ENCODE measurements at regions not wholly inside any gene's neighbourhood (a gene's known extent, or its start where the extent isn't known, plus 50 kb on each side); places are given as distances from the start of the nearest gene placed in this dataset.

GRCh38 chr2:15834381-15835031 lies 105.8 kb upstream of the MYCN start:
- Histone ChIP-seq H3K27me3 (no peaks in the 10 kb centered on the region), H3K27ac (no peak overlapping the region), H3K4me1 (no peaks in the 10 kb centered on the region), H3K4me3 (no peak overlapping the region), H3K36me3 (no peaks in the 10 kb centered on the region), H3K9me3 (peaks cover 0 to 7% (median 0%) of the 10 kb centered on the region in 3 donors)
- TF ChIP-seq EP300 (IDR thresholded peaks at IDR 0.05) = no peak
- no peak for TF ChIP-seq POLR2AphosphoS5 (IDR thresholded peaks at IDR 0.05)
- TF ChIP-seq POLR2A (IDR thresholded peaks at IDR 0.05) = no peak
- TF ChIP-seq CTCF (IDR thresholded peaks at IDR 0.05) = no peak
- ATAC-seq = no peak
- 82 to 83% methylated on average over 1 to 7 of the region's 7 CpGs for WGBS, 2 donors (ENCODE audit: low coverage in 1 of 2)

- no peaks in the 10 kb centered on the region for H3K4me1 ChIP-seq
- no peaks in the 10 kb centered on the region for H3K27me3 ChIP-seq
- WGBS, 2 donors (ENCODE audit: low coverage in 1 of 2) = 86 to 93% methylated on average over 4 to 7 of the region's 9 CpGs
- no peak overlapping the region for H3K4me3 ChIP-seq
- no peak for ATAC-seq
- no peaks in the 10 kb centered on the region for H3K36me3 ChIP-seq
- TF ChIP-seq POLR2A (IDR thresholded peaks at IDR 0.05) (no peak), CTCF (IDR thresholded peaks at IDR 0.05) (no peak), EP300 (IDR thresholded peaks at IDR 0.05) (no peak), POLR2AphosphoS5 (IDR thresholded peaks at IDR 0.05) (no peak)
- H3K9me3 ChIP-seq = peaks cover 0 to 7% (median 0%) of the 10 kb centered on the region in 3 donors
- H3K27ac ChIP-seq = no peak overlapping the region
These were observed 104.2 kb upstream of the MYCN start for GRCh38 chr2:15835991-15836688.

GRCh38 chr2:15836689-15837610 lies 103.4 kb upstream of the MYCN start:
- H3K27ac ChIP-seq = no peak overlapping the region
- no peak for ATAC-seq
- H3K4me3 ChIP-seq = no peak overlapping the region
- no peaks in the 10 kb centered on the region for H3K27me3 ChIP-seq
- WGBS, 2 donors (ENCODE audit: low coverage in 1 of 2) = 87 to 88% methylated on average over 10 to 11 of the region's 13 CpGs
- TF ChIP-seq POLR2AphosphoS5 (IDR thresholded peaks at IDR 0.05) (no peak), POLR2A (IDR thresholded peaks at IDR 0.05) (no peak), CTCF (IDR thresholded peaks at IDR 0.05) (no peak), EP300 (IDR thresholded peaks at IDR 0.05) (no peak)
- peaks cover 0 to 7% (median 0%) of the 10 kb centered on the region in 3 donors for H3K9me3 ChIP-seq
- H3K36me3 ChIP-seq = no peaks in the 10 kb centered on the region
- H3K4me1 ChIP-seq = no peaks in the 10 kb centered on the region

- no peak for TF ChIP-seq POLR2AphosphoS5 (IDR thresholded peaks at IDR 0.05)
- no peaks in the 10 kb centered on the region for H3K36me3 ChIP-seq
- H3K27ac ChIP-seq = no peak overlapping the region
- H3K4me1 ChIP-seq = no peaks in the 10 kb centered on the region
- H3K9me3 ChIP-seq = peaks cover 0 to 7% (median 0%) of the 10 kb centered on the region in 3 donors
- no peaks in the 10 kb centered on the region for H3K27me3 ChIP-seq
- no peak overlapping the region for H3K4me3 ChIP-seq
- ATAC-seq = no peak
- WGBS, 2 donors (ENCODE audit: low coverage in 1 of 2) = 90 to 91% methylated on average over 9 to 13 of the region's 13 CpGs
These were observed 101.8 kb upstream of the MYCN start for GRCh38 chr2:15838481-15839090.
